ENCODE measurements at regions not wholly inside any gene's neighbourhood (a gene's known extent, or its start where the extent isn't known, plus 50 kb on each side); places are given as distances from the start of the nearest gene placed in this dataset.
"Not testable (repeated sequence)": the region's sequence is repeated elsewhere in the genome, so short reads cannot be mapped to it uniquely, and the experiment has no call there.

- CTCF ChIA-PET = no interaction called here
Observed at GRCh38 chr13:38239874-38240273, 109.8 kb upstream of the UFM1 start.

GRCh38 chr13:38228322-38228721, 121.3 kb upstream of the UFM1 start:
- POLR2A ChIA-PET = no interaction called here
- TF ChIP-seq CTCF (IDR thresholded peaks at IDR 0.05; ENCODE audit: insufficient read depth, low read depth, low read length) = no peak
- DNase-seq (ENCODE audit: low read depth) = no peak
- CTCF ChIA-PET = no interaction called here
- Histone ChIP-seq H3K27me3 (ENCODE audit: control insufficient read depth, insufficient read depth, low read length) (no peaks in the 10 kb centered on the region), H3K4me3 (ENCODE audit: low read depth, low read length) (no peak overlapping the region), H3K36me3 (ENCODE audit: control insufficient read depth, insufficient read depth, low read length) (no peaks in the 10 kb centered on the region)

More at GRCh38 chr13:38239874-38240273, 109.8 kb upstream of the UFM1 start:
- no peak for TF ChIP-seq CTCF (IDR thresholded peaks at IDR 0.05; ENCODE audit: insufficient read depth, low read depth, low read length)
- Histone ChIP-seq H3K4me3 (ENCODE audit: low read depth, low read length) (no peak overlapping the region), H3K27me3 (ENCODE audit: control insufficient read depth, insufficient read depth, low read length) (no peaks in the 10 kb centered on the region), H3K36me3 (ENCODE audit: control insufficient read depth, insufficient read depth, low read length) (no peaks in the 10 kb centered on the region)
- DNase-seq (ENCODE audit: low read depth) = no peak
- POLR2A ChIA-PET = no interaction called here

- no peaks in the 10 kb centered on the region for H3K27me3 ChIP-seq (ENCODE audit: control insufficient read depth, insufficient read depth, low read length)
- no peak for DNase-seq (ENCODE audit: low read depth)
- H3K4me3 ChIP-seq (ENCODE audit: low read depth, low read length) = no peak overlapping the region
- ChIA-PET CTCF (interaction anchor here (1.4 kb wide), 1 partner anchor 16 kb away, joined by 4 read pairs; no protein-coding TSS in a partner anchor), POLR2A (no interaction called here)
- TF ChIP-seq CTCF (IDR thresholded peaks at IDR 0.05; ENCODE audit: insufficient read depth, low read depth, low read length) = no peak
- no peaks in the 10 kb centered on the region for H3K36me3 ChIP-seq (ENCODE audit: control insufficient read depth, insufficient read depth, low read length)
Observed at GRCh38 chr13:38226496-38226895, 123.2 kb upstream of the UFM1 start.

- peak; percentile 31; the same call in 1 of the 2 replicates for TF ChIP-seq CTCF (IDR thresholded peaks at IDR 0.05; ENCODE audit: insufficient read depth, low read depth, low read length)
- Histone ChIP-seq H3K27me3 (ENCODE audit: control insufficient read depth, insufficient read depth, low read length) (no peaks in the 10 kb centered on the region), H3K4me3 (ENCODE audit: low read depth, low read length) (no peak overlapping the region), H3K36me3 (ENCODE audit: control insufficient read depth, insufficient read depth, low read length) (no peaks in the 10 kb centered on the region)
- ChIA-PET CTCF (interaction anchor here (1.1 to 1.7 kb wide), 2 partner anchors 12 to 583 kb away, joined by 3 to 5 read pairs; no protein-coding TSS in a partner anchor), POLR2A (no interaction called here)
- DNase-seq (ENCODE audit: low read depth) = no peak
Observed at GRCh38 chr13:38223089-38223488, 126.6 kb upstream of the UFM1 start.

GRCh38 chr13:38221120-38221519, 128.5 kb upstream of the UFM1 start:
- H3K27me3 ChIP-seq (ENCODE audit: control insufficient read depth, insufficient read depth, low read length); H3K36me3 ChIP-seq (ENCODE audit: control insufficient read depth, insufficient read depth, low read length); POLR2A ChIA-PET; DNase-seq (ENCODE audit: low read depth); H3K4me3 ChIP-seq (ENCODE audit: low read depth, low read length); CTCF ChIA-PET: not testable (repeated sequence)

- CTCF ChIA-PET = no interaction called here
- POLR2A ChIA-PET = no interaction called here
Observed at GRCh38 chr13:38216181-38216580, 133.5 kb upstream of the UFM1 start.

More at GRCh38 chr13:38216181-38216580, 133.5 kb upstream of the UFM1 start:
- no peak for DNase-seq (ENCODE audit: low read depth)
- no peak for TF ChIP-seq CTCF (IDR thresholded peaks at IDR 0.05; ENCODE audit: insufficient read depth, low read depth, low read length)
- no peaks in the 10 kb centered on the region for H3K27me3 ChIP-seq (ENCODE audit: control insufficient read depth, insufficient read depth, low read length)
- no peaks in the 10 kb centered on the region for H3K36me3 ChIP-seq (ENCODE audit: control insufficient read depth, insufficient read depth, low read length)
- no peak overlapping the region for H3K4me3 ChIP-seq (ENCODE audit: low read depth, low read length)

All from BJ (cell line).